Cardiac fibroblast (primary cell): ENCODE measurements at regions not wholly inside any gene's neighbourhood (a gene's known extent, or its start where the extent isn't known, plus 50 kb on each side); places are given as distances from the start of the nearest gene placed in this dataset.

Experiments used
- DNase-seq, 2 donors: peaks; one replicate each; pipeline versions ENCODE4 v3.0.0 to v3.0.0-alpha.2; 2010; ENCODE audit warnings: low read depth in 2 of 2
- H3K4me3 ChIP-seq, 2 donors: replicated peaks in 1 of 2; 1 replicate in 1 of 2; 2 replicates in 1 of 2; pipeline ENCODE4 v1.5.1; 2011; ENCODE audit warnings: low read depth in 2 of 2, low read length in 2 of 2, mild to moderate bottlenecking in 2 of 2, moderate library complexity in 1 of 2
- CTCF ChIP-seq: IDR thresholded peaks from one replicate; pipeline ENCODE4 v1.5.1; 2011; ENCODE audit warnings: low read depth, mild to moderate bottlenecking, low read length, inconsistent platforms

- no peak for TF ChIP-seq CTCF
- H3K4me3 ChIP-seq: no peak overlapping the region
- peak in 1 of 2 donors; percentile 16 for DNase-seq
Measured at GRCh38 chr3:106332884-106333283, 464.1 kb upstream of the CBLB start.

DNA sequence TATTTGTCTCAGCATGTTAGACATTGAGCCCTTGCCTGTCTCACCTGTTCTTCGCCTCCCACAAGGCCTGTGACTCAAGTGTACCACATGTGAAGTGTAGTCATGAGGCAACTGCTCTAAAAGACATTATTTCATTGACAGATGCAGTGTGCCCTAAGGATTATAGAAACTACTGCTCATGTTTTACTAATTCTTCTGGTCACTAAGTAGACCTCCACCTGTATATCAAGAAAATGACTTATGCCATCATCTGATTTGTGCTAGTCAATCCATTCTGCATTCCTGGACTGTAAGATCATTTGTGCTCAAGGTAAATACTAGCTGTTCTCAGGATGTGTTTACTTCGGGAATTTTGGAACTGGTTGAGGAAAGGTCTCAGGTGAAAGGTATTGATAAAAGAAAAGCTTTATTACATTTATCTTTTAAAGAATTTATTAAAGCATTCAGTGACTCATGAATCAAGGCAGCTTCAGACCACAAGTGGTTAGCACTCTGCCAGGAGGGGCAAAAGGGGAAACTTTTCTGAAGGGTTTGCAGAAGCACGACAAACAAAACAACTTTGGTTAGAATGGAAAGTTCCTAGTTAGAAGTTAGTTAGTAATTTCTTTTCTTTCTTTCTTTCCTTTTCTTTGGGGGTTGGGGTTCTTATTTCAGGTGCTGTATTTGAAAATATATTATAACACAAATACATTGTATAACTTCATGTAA, 465.3 kb upstream of the CBLB start:
- TF ChIP-seq CTCF: no peak
- no peak overlapping the region for H3K4me3 ChIP-seq
- DNase-seq: peak; percentile 53

- DNase-seq: no peak
- H3K4me3 ChIP-seq: no peak overlapping the region
- no peak for TF ChIP-seq CTCF
Measured at GRCh38 chr3:106336619-106337018, 467.8 kb upstream of the CBLB start.

DNA sequence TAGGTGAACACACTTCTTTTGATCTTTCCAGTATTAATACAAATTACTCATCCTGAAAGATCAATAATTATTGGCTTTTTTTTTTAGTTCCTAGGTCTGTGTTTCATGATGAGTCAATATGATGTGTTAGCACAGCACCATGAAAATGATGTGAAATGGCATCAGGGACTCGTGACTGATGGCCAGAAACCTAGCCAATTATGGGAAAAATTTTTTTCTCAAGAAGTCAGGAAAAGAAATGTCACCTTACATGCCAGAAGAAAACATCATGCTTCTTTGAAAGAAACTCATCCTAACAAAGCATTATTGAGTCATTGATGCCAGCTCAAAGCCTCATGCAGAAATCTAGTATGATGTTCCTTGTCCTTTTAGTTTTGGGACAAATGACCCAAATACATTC, 468.3 kb upstream of the CBLB start:
- TF ChIP-seq CTCF: no peak
- no peak overlapping the region for H3K4me3 ChIP-seq
- peak in 1 of 2 donors; percentile 45 for DNase-seq

DNA sequence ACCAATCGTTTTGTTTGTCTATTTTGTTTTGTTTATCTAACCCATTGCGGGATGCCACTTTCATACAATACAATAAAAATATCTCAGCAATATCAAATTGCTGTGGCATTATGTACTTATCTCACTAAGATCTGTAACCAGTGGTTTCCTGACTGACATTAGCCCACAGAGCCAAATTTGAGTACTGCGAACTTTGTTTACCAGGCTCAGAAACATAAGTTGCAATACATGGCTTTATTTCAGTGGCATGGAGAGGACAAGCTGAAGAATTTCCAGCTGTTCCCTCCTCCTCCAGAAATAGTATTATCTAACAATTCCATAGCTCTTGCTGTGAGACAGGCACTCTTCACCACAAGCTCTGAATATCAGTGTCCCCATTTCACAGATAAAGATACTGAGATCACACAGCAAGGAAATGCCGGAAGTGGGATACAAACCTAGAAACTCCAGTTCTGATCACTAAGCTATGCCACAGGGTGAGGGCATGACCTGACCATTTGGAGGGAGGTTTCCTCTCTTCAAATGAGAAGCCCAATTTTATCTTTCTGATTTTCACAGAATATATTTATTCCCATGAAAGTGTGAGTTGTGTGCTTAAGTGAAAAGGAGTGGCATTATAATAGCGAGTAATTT, 469.9 kb upstream of the CBLB start:
- no peak for TF ChIP-seq CTCF
- no peak overlapping the region for H3K4me3 ChIP-seq
- no peak for DNase-seq

- peak in 1 of 2 donors; percentile 58 for DNase-seq
- H3K4me3 ChIP-seq: no peak overlapping the region
- no peak for TF ChIP-seq CTCF
Measured at GRCh38 chr3:106339551-106339950, 470.7 kb upstream of the CBLB start.
